Nephron progenitor cell (in vitro differentiated cells): ENCODE measurements at regions not wholly inside any gene's neighbourhood (a gene's known extent, or its start where the extent isn't known, plus 50 kb on each side); places are given as distances from the start of the nearest gene placed in this dataset.

Experiments used
- DNase-seq: peaks from one replicate; pipeline ENCODE4 v3.0.0; 2021
- H3K27ac Mint-ChIP-seq: 2 replicates; pipeline ENCODE4 v1.8.0; 2021; ENCODE audit warnings: mild to moderate bottlenecking, moderate library complexity, mixed read lengths
- H3K27me3 Mint-ChIP-seq: 2 replicates; pipeline ENCODE4 v1.8.0; 2021; ENCODE audit warnings: mild to moderate bottlenecking, low read depth, mixed read lengths; ENCODE audit not compliant: poor library complexity
- H3K36me3 Mint-ChIP-seq: 2 replicates; pipeline ENCODE4 v1.8.0; 2021; ENCODE audit warnings: low read depth, mixed read lengths
- H3K4me1 Mint-ChIP-seq: 2 replicates; pipeline ENCODE4 v1.8.0; 2021; ENCODE audit warnings: mixed read lengths
- H3K4me3 Mint-ChIP-seq: 2 replicates; pipeline ENCODE4 v1.8.0; 2021; ENCODE audit warnings: mild to moderate bottlenecking, moderate library complexity, mixed read lengths
- H3K9me3 Mint-ChIP-seq: 2 replicates; pipeline ENCODE4 v1.8.0; 2021; ENCODE audit warnings: mild to moderate bottlenecking, moderate library complexity, mixed read lengths
- TF ChIP-seq, protein P1 (sequence below): fragments of 200-600 bp; sonication (generic); IDR thresholded peaks from 2 replicates; pipeline ENCODE4 v1.5.0; 2021; ENCODE audit warnings: antibody characterized with exemption

DNA sequence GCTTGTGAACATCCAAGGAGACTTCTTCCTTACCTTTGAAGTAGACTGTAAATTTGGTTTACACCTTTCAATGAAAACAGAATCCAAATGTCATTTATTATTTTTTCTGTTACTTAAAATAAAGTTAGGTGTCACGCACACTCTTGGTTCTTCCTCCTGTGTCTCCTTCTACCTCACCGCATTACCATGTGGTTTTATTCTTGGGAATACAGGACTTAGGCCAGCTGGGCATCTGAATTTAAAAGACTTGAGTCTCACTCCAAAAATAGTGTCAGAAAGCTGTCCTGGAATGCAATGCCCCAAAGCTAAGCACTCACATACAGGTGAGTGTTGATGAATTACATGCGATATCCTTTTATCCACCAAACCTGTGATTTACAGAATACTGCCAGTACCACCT lies 66.4 kb downstream of the MAF start:
- Mint-ChIP-seq H3K4me3 (no peak overlapping the region), H3K4me1 (peaks cover 19% of the 10 kb centered on the region), H3K36me3 (no peaks in the 10 kb centered on the region), H3K27me3 (peaks cover 2% of the 10 kb centered on the region), H3K27ac (no peak overlapping the region), H3K9me3 (peaks cover 4% of the 10 kb centered on the region)
- TF ChIP-seq, protein P1, sequence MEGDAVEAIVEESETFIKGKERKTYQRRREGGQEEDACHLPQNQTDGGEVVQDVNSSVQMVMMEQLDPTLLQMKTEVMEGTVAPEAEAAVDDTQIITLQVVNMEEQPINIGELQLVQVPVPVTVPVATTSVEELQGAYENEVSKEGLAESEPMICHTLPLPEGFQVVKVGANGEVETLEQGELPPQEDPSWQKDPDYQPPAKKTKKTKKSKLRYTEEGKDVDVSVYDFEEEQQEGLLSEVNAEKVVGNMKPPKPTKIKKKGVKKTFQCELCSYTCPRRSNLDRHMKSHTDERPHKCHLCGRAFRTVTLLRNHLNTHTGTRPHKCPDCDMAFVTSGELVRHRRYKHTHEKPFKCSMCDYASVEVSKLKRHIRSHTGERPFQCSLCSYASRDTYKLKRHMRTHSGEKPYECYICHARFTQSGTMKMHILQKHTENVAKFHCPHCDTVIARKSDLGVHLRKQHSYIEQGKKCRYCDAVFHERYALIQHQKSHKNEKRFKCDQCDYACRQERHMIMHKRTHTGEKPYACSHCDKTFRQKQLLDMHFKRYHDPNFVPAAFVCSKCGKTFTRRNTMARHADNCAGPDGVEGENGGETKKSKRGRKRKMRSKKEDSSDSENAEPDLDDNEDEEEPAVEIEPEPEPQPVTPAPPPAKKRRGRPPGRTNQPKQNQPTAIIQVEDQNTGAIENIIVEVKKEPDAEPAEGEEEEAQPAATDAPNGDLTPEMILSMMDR = no peak
- no peak for DNase-seq

DNA sequence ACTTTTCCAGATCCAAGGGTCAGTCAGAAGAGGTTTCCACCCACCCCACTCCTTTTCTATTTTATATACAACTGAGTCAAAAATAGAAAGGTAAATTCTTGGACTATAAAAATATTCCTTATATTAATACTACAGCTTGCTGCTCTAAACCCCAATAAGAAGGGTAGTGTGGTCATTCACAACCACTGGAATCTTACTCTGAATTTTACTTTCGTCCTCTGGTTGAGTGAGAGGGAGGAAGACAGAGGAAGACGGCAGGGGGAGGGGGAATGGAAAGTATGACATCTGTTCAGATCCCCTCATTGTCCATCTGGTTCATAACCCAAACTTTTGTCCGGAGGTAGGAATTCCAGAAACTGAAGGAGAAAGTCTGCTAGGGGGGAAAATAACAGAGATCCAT lies 67.2 kb downstream of the MAF start:
- no peak overlapping the region for H3K4me3 Mint-ChIP-seq
- H3K27me3 Mint-ChIP-seq = no peaks in the 10 kb centered on the region
- peaks cover 19% of the 10 kb centered on the region for H3K4me1 Mint-ChIP-seq
- H3K36me3 Mint-ChIP-seq = no peaks in the 10 kb centered on the region
- H3K27ac Mint-ChIP-seq = no peak overlapping the region
- no peak for DNase-seq
- TF ChIP-seq, protein P1 = no peak
- H3K9me3 Mint-ChIP-seq = peaks cover 4% of the 10 kb centered on the region

DNA sequence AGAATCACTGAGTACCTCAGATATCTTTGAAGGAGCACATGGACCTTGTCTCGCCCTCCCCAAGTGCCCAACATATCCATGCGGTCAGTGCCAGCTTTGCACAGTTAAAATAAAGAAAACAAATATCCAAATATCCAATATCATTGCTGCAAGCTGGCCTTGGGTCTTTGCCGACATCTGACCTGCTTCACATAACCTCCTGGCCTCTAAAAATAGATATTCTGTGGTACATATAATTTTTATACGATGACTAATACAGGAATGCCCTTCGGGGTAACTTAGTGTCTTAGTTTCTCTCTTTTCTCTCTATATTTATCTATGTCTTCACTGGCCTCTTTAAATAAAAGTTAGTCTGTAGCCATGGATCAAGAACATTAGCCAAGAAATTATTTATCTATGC lies 67.8 kb downstream of the MAF start:
- TF ChIP-seq, protein P1 = no peak
- H3K4me3 Mint-ChIP-seq = no peak overlapping the region
- H3K4me1 Mint-ChIP-seq = peaks cover 19% of the 10 kb centered on the region
- H3K36me3 Mint-ChIP-seq = no peaks in the 10 kb centered on the region
- DNase-seq = no peak
- H3K27me3 Mint-ChIP-seq = no peaks in the 10 kb centered on the region
- no peak overlapping the region for H3K27ac Mint-ChIP-seq
- H3K9me3 Mint-ChIP-seq = peaks cover 4% of the 10 kb centered on the region

DNA sequence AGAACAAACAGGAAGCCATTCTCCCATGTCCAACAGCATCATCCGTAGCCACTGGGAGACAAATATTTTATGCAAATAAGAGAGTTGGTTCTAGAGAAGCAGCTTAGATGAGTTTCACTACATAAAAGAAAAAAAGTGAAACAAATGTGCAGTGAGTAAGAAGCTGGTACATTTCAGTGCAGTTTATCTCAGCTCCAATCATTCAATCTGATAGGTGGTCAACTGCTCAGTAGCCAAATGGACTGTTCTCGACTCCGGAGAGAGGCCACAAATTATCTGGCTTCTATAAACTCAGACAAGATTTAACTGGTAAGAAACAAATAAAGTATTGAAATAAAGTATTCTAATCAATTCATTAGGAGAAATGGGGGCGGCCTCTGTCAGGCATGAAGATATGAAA lies 68.3 kb downstream of the MAF start:
- Mint-ChIP-seq H3K4me3 (no peak overlapping the region), H3K36me3 (peaks cover 4% of the 10 kb centered on the region), H3K27me3 (no peaks in the 10 kb centered on the region), H3K4me1 (peaks cover 19% of the 10 kb centered on the region), H3K27ac (no peak overlapping the region), H3K9me3 (peaks cover 7% of the 10 kb centered on the region)
- TF ChIP-seq, protein P1 = no peak
- no peak for DNase-seq

DNA sequence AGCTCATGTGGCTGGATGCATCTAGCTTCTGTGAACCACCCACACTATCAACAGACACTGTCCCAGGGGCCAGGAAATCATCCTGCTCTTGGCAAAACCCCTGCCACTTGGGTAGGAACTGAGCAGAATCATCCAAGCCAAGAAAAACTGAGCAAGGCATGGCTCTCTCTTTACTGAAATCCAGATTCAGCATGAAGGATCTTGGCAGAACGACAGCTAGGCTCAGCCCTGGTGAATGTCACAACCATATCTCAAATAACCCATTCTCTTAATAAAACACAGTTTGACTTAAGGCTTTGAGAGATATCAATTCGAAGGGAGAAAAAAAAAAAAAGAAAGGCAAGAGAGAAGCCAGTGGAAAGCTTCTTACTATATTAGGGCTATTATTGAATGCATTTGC lies 72.2 kb downstream of the MAF start:
- Mint-ChIP-seq H3K4me3 (no peak overlapping the region), H3K27me3 (no peaks in the 10 kb centered on the region), H3K36me3 (peaks cover 14% of the 10 kb centered on the region), H3K4me1 (peaks cover 17% of the 10 kb centered on the region), H3K9me3 (peaks cover 18% of the 10 kb centered on the region), H3K27ac (peak overlapping the region; percentile 22)
- no peak for DNase-seq
- TF ChIP-seq, protein P1 = no peak

DNA sequence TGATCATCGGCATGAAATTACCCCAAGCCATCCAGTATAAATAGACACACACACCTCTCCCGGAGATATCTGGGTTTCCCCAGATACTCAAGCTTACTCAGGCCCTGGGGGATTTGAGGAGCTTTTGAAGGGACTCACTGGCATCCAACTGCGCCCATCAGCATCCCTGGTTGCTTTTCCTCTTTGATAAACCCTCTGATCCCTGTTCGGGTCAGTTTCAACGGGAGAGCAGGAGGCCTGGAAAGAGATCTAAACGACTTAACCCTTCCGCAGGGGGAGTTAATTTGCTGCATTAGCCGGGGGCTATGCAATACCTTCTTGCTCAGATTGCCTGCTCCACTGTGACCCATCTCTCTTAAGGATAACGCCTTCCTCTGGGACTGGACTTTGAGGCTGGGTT lies 76.6 kb downstream of the MAF start:
- peaks cover 5% of the 10 kb centered on the region for H3K27me3 Mint-ChIP-seq
- no peak overlapping the region for H3K27ac Mint-ChIP-seq
- TF ChIP-seq, protein P1 = no peak
- H3K4me1 Mint-ChIP-seq = peaks cover 14% of the 10 kb centered on the region
- H3K4me3 Mint-ChIP-seq = no peak overlapping the region
- DNase-seq = no peak
- peaks cover 14% of the 10 kb centered on the region for H3K9me3 Mint-ChIP-seq
- peaks cover 14% of the 10 kb centered on the region for H3K36me3 Mint-ChIP-seq
